GM23338 (cell line): ENCODE measurements at regions not wholly inside any gene's neighbourhood (a gene's known extent, or its start where the extent isn't known, plus 50 kb on each side); places are given as distances from the start of the nearest gene placed in this dataset.

Experiments
- ATAC-seq: fragments of 200-7000 bp; cut with Tn5 transposase; 3 replicates; pipeline ENCODE4 v1.9.1; 2020
- DNase-seq: peaks from one replicate; pipeline ENCODE4 v3.0.0-alpha.2; 2015; ENCODE audit warnings: low spot score
- H2AFZ ChIP-seq: fragments of 200-600 bp; sonication (generic); 2 replicates; pipeline ENCODE4 v1.8.0; 2016; ENCODE audit warnings: antibody characterized with exemption, mild to moderate bottlenecking, moderate library complexity
- H3F3A ChIP-seq: fragments of 200-600 bp; sonication (generic); replicated peaks from 2 replicates; pipeline ENCODE4 v1.8.0; 2017; ENCODE audit warnings: antibody characterized with exemption, mixed run types, low read depth
- H3K27ac ChIP-seq: fragments of 200-600 bp; sonication (generic); 2 replicates; pipeline ENCODE4 v1.6.1; 2016; ENCODE audit warnings: low read depth
- H3K27me3 ChIP-seq: fragments of 200-600 bp; sonication (generic); 2 replicates; pipeline ENCODE4 v1.8.0; 2016; ENCODE audit warnings: mild to moderate bottlenecking, mixed run types, moderate library complexity; ENCODE audit not compliant: insufficient read depth
- H3K36me3 ChIP-seq: fragments of 200-600 bp; sonication (generic); 2 replicates; pipeline ENCODE4 v1.8.0; 2016; ENCODE audit warnings: mild to moderate bottlenecking; ENCODE audit not compliant: insufficient read depth
- H3K4me1 ChIP-seq: fragments of 200-600 bp; sonication (generic); 2 replicates; pipeline ENCODE4 v1.8.0; 2016; ENCODE audit warnings: mild to moderate bottlenecking, moderate library complexity; ENCODE audit not compliant: insufficient read depth
- H3K4me2 ChIP-seq: fragments of 200-600 bp; sonication (generic); 2 replicates; pipeline ENCODE4 v1.7.1; 2017; ENCODE audit warnings: mixed run types
- H3K4me3 ChIP-seq: fragments of 200-600 bp; sonication (generic); 2 replicates; pipeline ENCODE4 v1.6.1; 2016; ENCODE audit warnings: mixed run types
- H3K79me2 ChIP-seq: fragments of 200-600 bp; sonication (generic); replicated peaks from 2 replicates; pipeline ENCODE4 v1.8.0; 2017; ENCODE audit warnings: mild to moderate bottlenecking; ENCODE audit not compliant: insufficient read depth
- H3K9me2 ChIP-seq: fragments of 200-600 bp; sonication (generic); 2 replicates; pipeline ENCODE4 v1.8.0; 2017; ENCODE audit not compliant: insufficient read depth
- H4K20me1 ChIP-seq: fragments of 200-600 bp; sonication (generic); replicated peaks from 2 replicates; pipeline ENCODE4 v1.8.0; 2017; ENCODE audit warnings: mild to moderate bottlenecking; ENCODE audit not compliant: insufficient read depth
- H3K27ac Mint-ChIP-seq: 2 replicates; pipeline ENCODE4 v1.8.0; 2020; ENCODE audit warnings: inconsistent platforms, mild to moderate bottlenecking, moderate library complexity, mixed read lengths
- H3K27me3 Mint-ChIP-seq: 3 replicates; pipeline ENCODE4 v1.8.0; 2022; ENCODE audit warnings: low read depth, mild to moderate bottlenecking, moderate library complexity, mixed read lengths, inconsistent platforms; ENCODE audit not compliant: insufficient read depth, poor library complexity
- H3K36me3 Mint-ChIP-seq: 3 replicates; pipeline ENCODE4 v1.8.0; 2021; ENCODE audit warnings: low read depth, mild to moderate bottlenecking, inconsistent platforms, moderate library complexity, mixed read lengths
- H3K4me1 Mint-ChIP-seq: 3 replicates; pipeline ENCODE4 v1.8.0; 2020; ENCODE audit warnings: mild to moderate bottlenecking, inconsistent platforms, mixed read lengths
- H3K4me3 Mint-ChIP-seq: 3 replicates; pipeline ENCODE4 v1.8.0; 2021; ENCODE audit warnings: moderate library complexity, mild to moderate bottlenecking, inconsistent platforms, mixed read lengths
- H3K9me3 Mint-ChIP-seq: 3 replicates; pipeline ENCODE4 v1.8.0; 2020; ENCODE audit warnings: moderate library complexity, mild to moderate bottlenecking, inconsistent platforms, mixed read lengths
- CREB1 ChIP-seq: fragments of 250-450 bp; sonication (Bioruptor Pico); IDR thresholded peaks from 2 replicates; pipeline ENCODE4 v1.5.0; 2020; ENCODE audit warnings: low read depth, mild to moderate bottlenecking, moderate library complexity
- CTCF ChIP-seq, 2 experiments: fragments of 200-600 bp in 1 of 2; sonication (generic) in 1 of 2; conservative IDR thresholded peaks; 2 replicates each; pipeline versions ENCODE4 v1.5.1 to v1.6.1; 2016 to 2017; ENCODE audit warnings: antibody characterized with exemption in 2 of 2, low read depth in 2 of 2, mild to moderate bottlenecking in 2 of 2, moderate library complexity in 1 of 2
- ETS1 ChIP-seq: IDR thresholded peaks from 2 replicates; pipeline ENCODE4 v1.6.1; 2016; ENCODE audit warnings: antibody characterized with exemption
- EZH2 ChIP-seq: fragments of 200-600 bp; sonication (generic); IDR thresholded peaks from one replicate; pipeline ENCODE4 v1.8.0; 2017; ENCODE audit warnings: antibody characterized with exemption, mild to moderate bottlenecking, low read depth; ENCODE audit not compliant: unreplicated experiment
- EZH2phosphoT487 ChIP-seq: fragments of 200-600 bp; sonication (generic); IDR thresholded peaks from one replicate; pipeline ENCODE4 v1.8.1; 2018; ENCODE audit warnings: antibody characterized with exemption; ENCODE audit not compliant: unreplicated experiment
- JUNB ChIP-seq: IDR thresholded peaks from one replicate; pipeline ENCODE4 v1.6.1; 2016; ENCODE audit warnings: antibody characterized with exemption; ENCODE audit not compliant: unreplicated experiment
- NANOG ChIP-seq: IDR thresholded peaks from 2 replicates; pipeline ENCODE4 v1.6.1; 2016; ENCODE audit warnings: antibody characterized with exemption, borderline replicate concordance
- POLR2AphosphoS5 ChIP-seq: IDR thresholded peaks from 2 replicates; pipeline ENCODE4 v1.6.1; 2016; ENCODE audit warnings: antibody characterized with exemption, low read depth
- REST ChIP-seq: IDR thresholded peaks from one replicate; pipeline ENCODE4 v1.6.1; 2018; ENCODE audit warnings: antibody characterized with exemption; ENCODE audit not compliant: unreplicated experiment
- STAT1 ChIP-seq: IDR thresholded peaks from one replicate; pipeline ENCODE4 v1.6.1; 2016; ENCODE audit warnings: antibody characterized with exemption; ENCODE audit not compliant: unreplicated experiment
- ZNF114 ChIP-seq: fragments of 250-450 bp; sonication (Bioruptor Pico); IDR thresholded peaks from 2 replicates; pipeline ENCODE4 v1.5.0; 2020; ENCODE audit warnings: mild to moderate bottlenecking, moderate library complexity
- ZNF331 ChIP-seq: fragments of 250-450 bp; sonication (Bioruptor Pico); IDR thresholded peaks from 2 replicates; pipeline ENCODE4 v1.5.0; 2020; ENCODE audit warnings: low read depth, mild to moderate bottlenecking, moderate library complexity
- ZNF462 ChIP-seq: fragments of 250-450 bp; sonication (Bioruptor Pico); IDR thresholded peaks from 2 replicates; pipeline ENCODE4 v1.5.0; 2020; ENCODE audit warnings: mild to moderate bottlenecking, moderate library complexity

GRCh38 chr15:69610858-69611257 lies 158.2 kb downstream of the RPLP1 start:
- TF ChIP-seq ZNF331 (CRISPR knock-in tag) (no peak), STAT1 (no peak), JUNB (no peak), NANOG (no peak), REST (no peak), ZNF114 (CRISPR knock-in tag) (no peak), ETS1 (no peak), CTCF (conservative IDR thresholded peaks at IDR 0.05; ENCODE audit: low read depth in 2 of 2) (no peak), EZH2phosphoT487 (no peak), CREB1 (CRISPR knock-in tag) (no peak), EZH2 (no peak), POLR2AphosphoS5 (no peak), ZNF462 (CRISPR knock-in tag) (no peak)
- no peaks in the 10 kb centered on the region for H3K36me3 Mint-ChIP-seq
- DNase-seq (no peak), ATAC-seq (no peak)
- no peaks in the 10 kb centered on the region for H3K79me2 ChIP-seq
- H3K27ac ChIP-seq, result no peak overlapping the region
- no peak overlapping the region for H3K27ac Mint-ChIP-seq
- H3K4me2 ChIP-seq, result no peak overlapping the region
- no peaks in the 10 kb centered on the region for H3K4me1 Mint-ChIP-seq
- no peak overlapping the region for H3K4me3 Mint-ChIP-seq
- H3K4me1 ChIP-seq, result no peaks in the 10 kb centered on the region; the same call in 1 of the 2 replicates
- peaks cover 6% of the 10 kb centered on the region; the same call in 1 of the 2 replicates for H3K9me2 ChIP-seq
- H3K9me3 Mint-ChIP-seq, result no peaks in the 10 kb centered on the region
- H3K27me3 Mint-ChIP-seq, result peaks cover 6% of the 10 kb centered on the region
- H4K20me1 ChIP-seq, result no peaks in the 10 kb centered on the region
- H3F3A ChIP-seq, result no peaks in the 10 kb centered on the region
- no peak overlapping the region for H3K4me3 ChIP-seq
- no peaks in the 10 kb centered on the region for H3K27me3 ChIP-seq
- H3K36me3 ChIP-seq, result no peaks in the 10 kb centered on the region
- H2AFZ ChIP-seq, result no peak overlapping the region
